Astrocyte of the hippocampus (primary cell): ENCODE measurements at regions not wholly inside any gene's neighbourhood (a gene's known extent, or its start where the extent isn't known, plus 50 kb on each side); places are given as distances from the start of the nearest gene placed in this dataset.

Experiments used
- DNase-seq: peaks from one replicate; pipeline ENCODE4 v3.0.0; 2011; ENCODE audit warnings: low read depth, low spot score

- no peak for DNase-seq
These were observed 50.5 kb upstream of the GUCY1A1 start for GRCh38 chr4:155616117-155616516.

GRCh38 chr4:155615081-155615887 lies 51.4 kb upstream of the GUCY1A1 start:
- no peak for DNase-seq

- no peak for DNase-seq
These were observed 52.4 kb upstream of the GUCY1A1 start for GRCh38 chr4:155614111-155614762.

GRCh38 chr4:155612074-155612473 lies 54.6 kb upstream of the GUCY1A1 start:
- DNase-seq = no peak

- DNase-seq = no peak
These were observed 55.1 kb upstream of the GUCY1A1 start for GRCh38 chr4:155611501-155611900.

- DNase-seq = no peak
These were observed 56.5 kb upstream of the GUCY1A1 start for GRCh38 chr4:155610143-155610542.

- no peak for DNase-seq
These were observed 57.1 kb upstream of the GUCY1A1 start for GRCh38 chr4:155609455-155610059.

GRCh38 chr4:155608225-155608885 lies 58.3 kb upstream of the GUCY1A1 start:
- DNase-seq = no peak

GRCh38 chr4:155607481-155607880 lies 59.2 kb upstream of the GUCY1A1 start:
- DNase-seq = no peak

GRCh38 chr4:155604718-155605626 lies 61.7 kb upstream of the GUCY1A1 start:
- peak; percentile 89 for DNase-seq

- DNase-seq = peak; percentile 33
These were observed 63.2 kb upstream of the GUCY1A1 start for GRCh38 chr4:155603360-155603891.

GRCh38 chr4:155602351-155603140 lies 64.1 kb upstream of the GUCY1A1 start:
- DNase-seq = no peak

- DNase-seq = no peak
These were observed 66.4 kb upstream of the GUCY1A1 start for GRCh38 chr4:155600244-155600643.

- no peak for DNase-seq
These were observed 67.1 kb upstream of the GUCY1A1 start for GRCh38 chr4:155599596-155599995.

GRCh38 chr4:155599085-155599484 lies 67.6 kb upstream of the GUCY1A1 start:
- no peak for DNase-seq

GRCh38 chr4:155597933-155598451 lies 68.7 kb upstream of the GUCY1A1 start:
- DNase-seq = no peak

GRCh38 chr4:155597281-155597680 lies 69.4 kb upstream of the GUCY1A1 start:
- DNase-seq = no peak

GRCh38 chr4:155593793-155594192 lies 72.9 kb upstream of the GUCY1A1 start:
- no peak for DNase-seq

GRCh38 chr4:155592938-155593297 lies 73.7 kb upstream of the GUCY1A1 start:
- DNase-seq = no peak
